DND-41 (cell line): ENCODE measurements at regions not wholly inside any gene's neighbourhood (a gene's known extent, or its start where the extent isn't known, plus 50 kb on each side); places are given as distances from the start of the nearest gene placed in this dataset.

Experiments
- ATAC-seq: fragments of 200-7000 bp; cut with Tn5 transposase; 3 replicates; pipeline ENCODE4 v1.9.1; 2021; ENCODE audit warnings: low read depth; ENCODE audit not compliant: insufficient read depth
- DNase-seq: peaks from one replicate; pipeline ENCODE4 v3.0.0-alpha.2; 2020
- H2AFZ ChIP-seq: 2 replicates; pipeline ENCODE4 v1.6.0; 2012; ENCODE audit warnings: low read depth, low read length
- H3K27ac ChIP-seq: 2 replicates; pipeline ENCODE4 v1.5.1; 2012; ENCODE audit warnings: low read length, inconsistent platforms
- H3K27me3 ChIP-seq: fragments of 200-600 bp; sonication (generic); 2 replicates; pipeline ENCODE4 v1.6.0; 2012; ENCODE audit warnings: low read length, mild to moderate bottlenecking, inconsistent platforms; ENCODE audit not compliant: insufficient read depth, poor library complexity
- H3K36me3 ChIP-seq: 2 replicates; pipeline ENCODE4 v1.5.1; 2012; ENCODE audit warnings: low read length, inconsistent platforms; ENCODE audit not compliant: insufficient read depth
- H3K4me1 ChIP-seq: 2 replicates; pipeline ENCODE4 v1.5.1; 2012; ENCODE audit warnings: mild to moderate bottlenecking, low read length; ENCODE audit not compliant: insufficient read depth
- H3K4me2 ChIP-seq: 2 replicates; pipeline ENCODE4 v1.6.0; 2012; ENCODE audit warnings: mild to moderate bottlenecking, moderate library complexity, low read length, inconsistent platforms; ENCODE audit not compliant: insufficient read depth
- H3K4me3 ChIP-seq, 2 experiments: fragments of 200-600 bp in 1 of 2; shearing (Covaris generic) in 1 of 2; 2 replicates each; pipeline ENCODE4 v1.5.1; 2012 to 2016; ENCODE audit warnings: inconsistent platforms in 2 of 2, low read length in 2 of 2, mild to moderate bottlenecking in 2 of 2, low read depth in 1 of 2, moderate library complexity in 1 of 2
- H3K79me2 ChIP-seq: 2 replicates; pipeline ENCODE4 v1.6.0; 2012; ENCODE audit warnings: low read length, inconsistent platforms; ENCODE audit not compliant: insufficient read depth
- H3K9ac ChIP-seq: 2 replicates; pipeline ENCODE4 v1.6.0; 2012; ENCODE audit warnings: low read depth, mild to moderate bottlenecking, inconsistent platforms, low read length, moderate library complexity
- H3K9me3 ChIP-seq: 2 replicates; pipeline ENCODE4 v1.5.1; 2012; ENCODE audit warnings: low read length, moderate library complexity, mild to moderate bottlenecking, inconsistent platforms; ENCODE audit not compliant: insufficient read depth, severe bottlenecking
- H4K20me1 ChIP-seq: 2 replicates; pipeline ENCODE4 v1.6.0; 2012; ENCODE audit warnings: low read length; ENCODE audit not compliant: insufficient read depth
- EZH2 ChIP-seq: IDR thresholded peaks from 3 replicates; pipeline ENCODE4 v1.6.1; 2012; ENCODE audit warnings: borderline replicate concordance, low read depth, mild to moderate bottlenecking, moderate library complexity, low read length, inconsistent platforms; ENCODE audit not compliant: severe bottlenecking
- TF ChIP-seq, protein P1 (sequence below): IDR thresholded peaks from 2 replicates; pipeline ENCODE4 v1.5.1; 2012; ENCODE audit warnings: borderline replicate concordance, low read length, moderate library complexity, mild to moderate bottlenecking; ENCODE audit not compliant: poor library complexity, severe bottlenecking; ENCODE audit errors: extremely low read depth

DNA sequence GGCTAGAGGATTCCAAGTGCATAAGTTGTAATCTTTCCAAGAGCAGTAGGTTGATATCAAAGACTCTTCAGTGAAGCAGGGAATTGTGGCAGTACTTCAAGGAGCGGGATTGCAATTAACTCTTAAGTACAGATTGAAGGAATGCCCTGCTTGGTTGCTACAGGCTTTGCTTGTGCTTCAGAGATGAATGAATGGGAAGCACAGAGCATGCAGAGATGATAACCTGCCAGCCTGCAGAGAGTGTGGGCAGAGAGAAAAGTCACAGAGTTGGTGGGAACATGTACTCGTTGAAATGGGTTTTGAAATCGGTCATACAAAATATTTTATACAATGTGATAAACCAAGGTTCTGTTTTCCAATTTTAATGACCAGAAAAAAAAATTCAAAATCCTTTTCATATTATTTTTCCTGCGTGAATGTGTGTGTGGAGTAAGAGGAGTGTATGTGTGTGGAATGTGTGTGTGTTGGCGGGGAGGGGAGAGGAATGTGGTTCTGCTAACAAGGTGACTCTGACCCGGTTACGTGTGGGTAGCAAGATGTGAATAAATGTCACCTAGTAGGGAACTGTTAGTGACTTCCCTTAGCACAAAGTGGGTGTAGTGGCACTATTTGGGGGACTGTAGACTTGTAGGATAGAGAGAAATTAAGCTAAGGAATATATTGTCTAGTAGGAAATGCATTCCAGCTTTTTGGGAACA is 697.8 kb downstream of the GATA3 start:
- Histone ChIP-seq H3K27me3 (no peaks in the 10 kb centered on the region), H4K20me1 (no peaks in the 10 kb centered on the region), H3K9ac (no peak overlapping the region), H2AFZ (no peak overlapping the region), H3K27ac (no peak overlapping the region), H3K9me3 (no peaks in the 10 kb centered on the region), H3K36me3 (no peaks in the 10 kb centered on the region), H3K4me2 (no peak overlapping the region), H3K79me2 (no peaks in the 10 kb centered on the region), H3K4me1 (no peaks in the 10 kb centered on the region), H3K4me3 (no peak overlapping the region)
- DNase-seq, result no peak
- ATAC-seq, result no peak
- TF ChIP-seq, protein P1, sequence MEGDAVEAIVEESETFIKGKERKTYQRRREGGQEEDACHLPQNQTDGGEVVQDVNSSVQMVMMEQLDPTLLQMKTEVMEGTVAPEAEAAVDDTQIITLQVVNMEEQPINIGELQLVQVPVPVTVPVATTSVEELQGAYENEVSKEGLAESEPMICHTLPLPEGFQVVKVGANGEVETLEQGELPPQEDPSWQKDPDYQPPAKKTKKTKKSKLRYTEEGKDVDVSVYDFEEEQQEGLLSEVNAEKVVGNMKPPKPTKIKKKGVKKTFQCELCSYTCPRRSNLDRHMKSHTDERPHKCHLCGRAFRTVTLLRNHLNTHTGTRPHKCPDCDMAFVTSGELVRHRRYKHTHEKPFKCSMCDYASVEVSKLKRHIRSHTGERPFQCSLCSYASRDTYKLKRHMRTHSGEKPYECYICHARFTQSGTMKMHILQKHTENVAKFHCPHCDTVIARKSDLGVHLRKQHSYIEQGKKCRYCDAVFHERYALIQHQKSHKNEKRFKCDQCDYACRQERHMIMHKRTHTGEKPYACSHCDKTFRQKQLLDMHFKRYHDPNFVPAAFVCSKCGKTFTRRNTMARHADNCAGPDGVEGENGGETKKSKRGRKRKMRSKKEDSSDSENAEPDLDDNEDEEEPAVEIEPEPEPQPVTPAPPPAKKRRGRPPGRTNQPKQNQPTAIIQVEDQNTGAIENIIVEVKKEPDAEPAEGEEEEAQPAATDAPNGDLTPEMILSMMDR, result no peak
- no peak for TF ChIP-seq EZH2

DNA sequence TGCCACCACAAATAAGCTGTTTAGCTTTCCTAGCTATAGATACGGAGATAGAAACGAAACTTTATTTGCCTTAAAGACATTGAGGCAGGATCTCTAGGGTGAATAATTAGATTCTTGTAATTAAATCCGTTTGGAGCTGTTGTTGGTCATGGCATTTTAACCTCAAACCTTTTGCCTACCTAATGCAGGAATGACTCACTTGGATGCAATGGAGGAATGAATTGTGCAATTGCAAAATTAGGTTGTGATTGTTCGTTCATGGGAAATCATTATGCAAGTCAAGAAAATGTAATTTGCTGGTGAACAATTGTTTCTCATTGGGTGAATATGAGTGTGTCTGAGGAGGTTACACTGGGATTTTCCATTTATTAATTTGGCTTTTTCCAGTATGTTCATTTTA is 703.5 kb downstream of the GATA3 start:
- Histone ChIP-seq H3K4me2 (no peak overlapping the region), H3K4me1 (peaks cover 2% of the 10 kb centered on the region; the same call in 1 of the 2 replicates), H3K4me3 (no peak overlapping the region), H3K79me2 (no peaks in the 10 kb centered on the region), H2AFZ (no peak overlapping the region), H4K20me1 (no peaks in the 10 kb centered on the region), H3K9ac (no peak overlapping the region), H3K9me3 (no peaks in the 10 kb centered on the region), H3K27me3 (no peaks in the 10 kb centered on the region), H3K27ac (no peak overlapping the region), H3K36me3 (no peaks in the 10 kb centered on the region)
- DNase-seq, result no peak
- no peak for ATAC-seq
- no peak for TF ChIP-seq EZH2
- TF ChIP-seq, protein P1, result no peak

DNA sequence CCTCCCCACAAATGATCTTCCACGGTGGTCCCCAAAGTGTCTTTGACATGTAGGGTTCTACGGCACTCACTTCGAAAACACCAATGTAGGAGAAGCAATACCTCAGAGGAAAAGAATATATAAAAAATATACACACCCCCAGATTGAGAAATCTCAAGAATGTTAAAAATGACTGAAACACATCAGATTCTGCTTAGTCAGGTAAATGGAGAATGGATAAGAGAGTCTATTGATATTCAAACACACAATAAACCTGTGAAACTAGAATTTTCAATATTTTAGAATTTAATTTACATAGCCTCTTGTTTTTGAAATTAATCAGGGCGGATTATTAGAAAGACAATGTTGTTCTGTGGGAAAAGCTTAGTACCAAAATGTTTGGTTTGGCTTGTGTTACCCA is 712.4 kb downstream of the GATA3 start:
- Histone ChIP-seq H3K27ac (no peak overlapping the region), H3K4me3 (no peak overlapping the region), H3K36me3 (no peaks in the 10 kb centered on the region), H2AFZ (no peak overlapping the region), H3K4me1 (no peaks in the 10 kb centered on the region), H3K9ac (no peak overlapping the region), H3K9me3 (no peaks in the 10 kb centered on the region), H3K4me2 (no peak overlapping the region), H3K79me2 (no peaks in the 10 kb centered on the region), H3K27me3 (no peaks in the 10 kb centered on the region), H4K20me1 (no peaks in the 10 kb centered on the region)
- ATAC-seq (no peak), DNase-seq (no peak)
- TF ChIP-seq EZH2, result no peak
- TF ChIP-seq, protein P1, result no peak

DNA sequence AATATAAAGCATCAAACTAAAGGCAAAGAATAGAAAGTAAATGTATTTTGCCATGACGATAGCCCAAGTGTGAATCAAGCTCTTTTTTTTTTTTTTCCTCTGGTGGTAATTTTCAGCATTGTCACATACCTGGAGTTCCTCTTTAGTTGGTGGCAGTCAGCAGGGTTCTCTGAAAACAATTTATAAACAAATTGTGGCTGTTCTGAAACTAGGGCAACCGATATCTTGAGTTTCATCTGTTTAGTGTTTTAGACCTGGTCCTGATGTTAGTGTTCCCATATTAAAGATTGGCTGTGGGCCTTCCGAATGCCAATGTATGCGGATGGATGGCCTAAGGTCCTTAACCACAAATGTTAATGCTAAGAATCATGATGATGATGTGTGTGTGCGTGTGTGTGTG is 713.1 kb downstream of the GATA3 start:
- Histone ChIP-seq H3K4me2 (no peak overlapping the region), H3K4me3 (no peak overlapping the region), H3K27me3 (no peaks in the 10 kb centered on the region), H4K20me1 (no peaks in the 10 kb centered on the region), H3K79me2 (no peaks in the 10 kb centered on the region), H2AFZ (0 out of 2 replicates have a peak overlapping the region, but pooled peaks have one; percentile 3), H3K36me3 (no peaks in the 10 kb centered on the region), H3K9me3 (no peaks in the 10 kb centered on the region), H3K27ac (no peak overlapping the region), H3K4me1 (no peaks in the 10 kb centered on the region), H3K9ac (no peak overlapping the region)
- TF ChIP-seq, protein P1, result no peak
- no peak for TF ChIP-seq EZH2
- ATAC-seq (no peak), DNase-seq (no peak)
